B cell (primary cell): ENCODE measurements at regions not wholly inside any gene's neighbourhood (a gene's known extent, or its start where the extent isn't known, plus 50 kb on each side); places are given as distances from the start of the nearest gene placed in this dataset.

Experiments used
- CTCF ChIP-seq: fragments of 200-600 bp; IDR thresholded peaks from one replicate; pipeline ENCODE4 v1.8.0; 2022; ENCODE audit warnings: antibody characterized with exemption, mild to moderate bottlenecking
- EZH2 ChIP-seq: IDR thresholded peaks from 2 replicates; pipeline ENCODE4 v1.6.1; 2012; ENCODE audit warnings: borderline replicate concordance, low read depth, mild to moderate bottlenecking, moderate library complexity, low read length; ENCODE audit not compliant: insufficient read depth, poor library complexity, severe bottlenecking

GRCh38 chr4:20451986-20452385 lies 200.3 kb downstream of the SLIT2 start:
- TF ChIP-seq CTCF = no peak
- no peak for TF ChIP-seq EZH2
